ENCODE measurements at regions not wholly inside any gene's neighbourhood (a gene's known extent, or its start where the extent isn't known, plus 50 kb on each side); places are given as distances from the start of the nearest gene placed in this dataset.
"Not testable (repeated sequence)": the region's sequence is repeated elsewhere in the genome, so short reads cannot be mapped to it uniquely, and the experiment has no call there.

DNA sequence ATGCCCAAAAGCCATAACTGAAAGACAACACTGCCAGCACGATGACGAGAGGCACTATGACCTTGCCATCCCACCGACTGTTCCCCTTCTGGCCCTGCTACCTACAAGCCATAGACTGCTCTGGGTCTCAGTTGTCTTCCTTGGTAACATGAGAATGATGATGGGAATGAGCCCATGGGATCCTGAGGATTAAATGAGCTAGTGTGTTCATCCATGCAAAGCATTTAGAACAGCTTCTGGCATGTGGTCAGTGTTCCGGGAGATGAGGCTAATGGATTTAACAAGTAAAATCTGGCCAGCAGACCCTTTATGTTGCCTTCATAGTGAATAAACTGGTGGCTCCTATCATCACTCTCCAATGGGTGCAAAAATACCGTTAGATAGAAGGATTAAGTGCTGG, 62.4 kb upstream of the WDR11 start:
- Histone ChIP-seq H3K27ac (replicated peaks in 1 of 4) (no peak overlapping the region), H3K9me3 (no peaks in the 10 kb centered on the region), H3K4me3 (no peak overlapping the region), H3K4me1 (no peaks in the 10 kb centered on the region), H3K36me3 (no peaks in the 10 kb centered on the region), H3K27me3 (no peaks in the 10 kb centered on the region)
- DNase-seq (ENCODE audit: extremely low spot score): no peak
- WGBS: 88% methylated on average over 5 of the region's 5 CpGs
- TF ChIP-seq EP300 (IDR thresholded peaks at IDR 0.05) (no peak), POLR2A (IDR thresholded peaks at IDR 0.05; ENCODE audit: low read depth) (no peak), POLR2AphosphoS5 (IDR thresholded peaks at IDR 0.05) (no peak)
- TF ChIP-seq, protein P1, sequence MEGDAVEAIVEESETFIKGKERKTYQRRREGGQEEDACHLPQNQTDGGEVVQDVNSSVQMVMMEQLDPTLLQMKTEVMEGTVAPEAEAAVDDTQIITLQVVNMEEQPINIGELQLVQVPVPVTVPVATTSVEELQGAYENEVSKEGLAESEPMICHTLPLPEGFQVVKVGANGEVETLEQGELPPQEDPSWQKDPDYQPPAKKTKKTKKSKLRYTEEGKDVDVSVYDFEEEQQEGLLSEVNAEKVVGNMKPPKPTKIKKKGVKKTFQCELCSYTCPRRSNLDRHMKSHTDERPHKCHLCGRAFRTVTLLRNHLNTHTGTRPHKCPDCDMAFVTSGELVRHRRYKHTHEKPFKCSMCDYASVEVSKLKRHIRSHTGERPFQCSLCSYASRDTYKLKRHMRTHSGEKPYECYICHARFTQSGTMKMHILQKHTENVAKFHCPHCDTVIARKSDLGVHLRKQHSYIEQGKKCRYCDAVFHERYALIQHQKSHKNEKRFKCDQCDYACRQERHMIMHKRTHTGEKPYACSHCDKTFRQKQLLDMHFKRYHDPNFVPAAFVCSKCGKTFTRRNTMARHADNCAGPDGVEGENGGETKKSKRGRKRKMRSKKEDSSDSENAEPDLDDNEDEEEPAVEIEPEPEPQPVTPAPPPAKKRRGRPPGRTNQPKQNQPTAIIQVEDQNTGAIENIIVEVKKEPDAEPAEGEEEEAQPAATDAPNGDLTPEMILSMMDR (IDR thresholded peaks at IDR 0.05): no peak
- intact Hi-C loops (cut with DNase I): no loop called here

DNA sequence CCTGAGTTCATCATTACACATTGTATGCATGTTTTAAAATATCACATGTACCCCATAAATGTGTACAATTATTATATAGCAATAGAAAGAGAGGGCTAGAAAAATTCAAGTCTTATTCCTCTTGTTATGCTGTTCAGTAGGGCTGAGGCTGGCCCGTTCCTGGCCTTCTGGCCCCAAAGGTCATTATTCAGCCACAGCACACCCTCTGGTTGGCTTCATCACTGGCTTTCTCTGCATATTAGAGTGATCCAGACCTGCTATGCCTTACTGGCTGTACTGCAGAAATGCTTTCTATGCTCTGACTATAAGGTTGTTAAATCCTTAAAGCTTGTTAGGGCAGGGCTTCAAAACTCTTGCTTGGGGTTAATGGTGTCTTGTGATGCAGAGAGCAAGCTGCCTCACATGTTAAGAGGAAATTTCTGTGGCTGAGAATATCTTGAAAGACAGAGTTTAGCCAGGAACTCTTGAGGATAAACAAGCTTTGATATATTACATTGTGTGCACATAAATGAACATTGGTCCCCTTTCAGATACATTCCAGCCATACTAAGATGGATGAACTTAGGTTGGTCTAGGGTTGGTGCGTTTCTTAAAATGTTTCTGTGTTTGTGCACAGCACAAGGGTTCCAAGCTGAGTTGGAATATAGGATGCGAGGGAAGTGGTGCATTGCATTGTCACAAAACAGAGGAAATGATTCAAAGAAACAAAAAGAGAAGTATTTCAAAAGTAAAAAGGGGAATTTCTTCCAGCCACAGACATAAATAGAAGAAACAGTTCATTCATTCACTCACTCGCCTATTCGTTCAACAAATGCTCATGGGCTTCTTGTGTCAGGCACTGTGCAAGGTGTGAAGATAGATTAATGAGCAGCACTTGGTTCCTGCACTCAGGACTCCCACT, 61.6 kb upstream of the WDR11 start:
- H3K27me3 ChIP-seq: no peaks in the 10 kb centered on the region
- WGBS: 52% methylated on average over 5 of the region's 5 CpGs
- H3K27ac ChIP-seq (replicated peaks in 1 of 4): no peak overlapping the region
- no peaks in the 10 kb centered on the region for H3K9me3 ChIP-seq
- no peaks in the 10 kb centered on the region for H3K4me1 ChIP-seq
- no peak overlapping the region for H3K4me3 ChIP-seq
- no peak for DNase-seq (ENCODE audit: extremely low spot score)
- H3K36me3 ChIP-seq: no peaks in the 10 kb centered on the region
- no peak for TF ChIP-seq POLR2AphosphoS5 (IDR thresholded peaks at IDR 0.05)
- no peak for TF ChIP-seq POLR2A (IDR thresholded peaks at IDR 0.05; ENCODE audit: low read depth)
- intact Hi-C loops (cut with DNase I): no loop called here

DNA sequence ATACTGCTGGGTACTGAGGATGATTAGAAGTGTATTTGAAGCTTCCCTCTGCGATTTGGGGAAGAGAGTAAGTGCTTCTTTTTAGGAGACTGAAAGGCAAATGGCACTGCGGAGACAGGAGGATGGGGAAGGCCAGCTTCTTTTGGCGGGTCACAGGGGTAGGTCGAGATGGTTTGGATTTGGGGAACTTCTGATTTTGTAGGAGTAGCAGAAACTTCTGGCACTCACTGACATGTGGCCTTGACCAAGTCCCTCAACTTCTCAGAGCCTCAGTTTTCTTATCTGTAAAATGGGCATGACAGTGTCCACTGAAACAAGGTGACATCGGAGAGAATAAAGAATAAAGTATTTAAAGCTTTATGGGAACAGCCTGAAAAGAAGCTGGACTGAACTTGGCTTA, 59.8 kb upstream of the WDR11 start:
- 79% methylated on average over 5 of the region's 5 CpGs for WGBS
- intact Hi-C loops (cut with DNase I): no loop called here
- H3K27me3 ChIP-seq: no peaks in the 10 kb centered on the region
- no peak overlapping the region for H3K27ac ChIP-seq (replicated peaks in 1 of 4)
- TF ChIP-seq POLR2AphosphoS5 (IDR thresholded peaks at IDR 0.05) (no peak), POLR2A (IDR thresholded peaks at IDR 0.05; ENCODE audit: low read depth) (no peak), EP300 (IDR thresholded peaks at IDR 0.05) (no peak)
- TF ChIP-seq, protein P1 (IDR thresholded peaks at IDR 0.05): no peak
- H3K36me3 ChIP-seq: no peaks in the 10 kb centered on the region
- H3K4me3 ChIP-seq: no peak overlapping the region
- DNase-seq (ENCODE audit: extremely low spot score): no peak
- H3K9me3 ChIP-seq: no peaks in the 10 kb centered on the region
- H3K4me1 ChIP-seq: no peaks in the 10 kb centered on the region

DNA sequence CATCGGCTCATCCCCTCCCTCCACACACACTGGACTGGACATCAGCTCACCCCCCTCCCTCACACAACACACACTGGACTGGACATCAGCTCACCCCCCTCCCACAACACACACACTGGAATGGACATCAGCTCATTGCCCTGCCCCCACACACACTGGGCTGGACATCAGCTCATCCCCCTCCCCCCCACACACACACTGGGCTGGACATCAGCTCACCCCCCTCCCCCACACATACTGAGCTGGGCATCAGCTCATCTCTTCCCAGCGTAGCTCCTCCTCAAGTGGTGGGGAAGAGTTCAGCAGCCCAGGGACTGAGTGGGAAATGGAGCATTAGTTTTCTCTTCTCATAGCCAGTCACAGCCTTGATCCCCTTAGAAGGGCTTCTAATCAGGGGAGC, 58.1 kb upstream of the WDR11 start:
- Histone ChIP-seq H3K9me3 (no peaks in the 10 kb centered on the region), H3K27me3 (no peaks in the 10 kb centered on the region), H3K36me3 (no peaks in the 10 kb centered on the region), H3K4me1 (no peaks in the 10 kb centered on the region), H3K4me3 (no peak overlapping the region), H3K27ac (replicated peaks in 1 of 4) (no peak overlapping the region)
- intact Hi-C loops (cut with DNase I): no loop called here
- no CpG with 5 or more reads among the region's 2 CpGs for WGBS
- no peak for TF ChIP-seq EP300 (IDR thresholded peaks at IDR 0.05)
- no peak for DNase-seq (ENCODE audit: extremely low spot score)

DNA sequence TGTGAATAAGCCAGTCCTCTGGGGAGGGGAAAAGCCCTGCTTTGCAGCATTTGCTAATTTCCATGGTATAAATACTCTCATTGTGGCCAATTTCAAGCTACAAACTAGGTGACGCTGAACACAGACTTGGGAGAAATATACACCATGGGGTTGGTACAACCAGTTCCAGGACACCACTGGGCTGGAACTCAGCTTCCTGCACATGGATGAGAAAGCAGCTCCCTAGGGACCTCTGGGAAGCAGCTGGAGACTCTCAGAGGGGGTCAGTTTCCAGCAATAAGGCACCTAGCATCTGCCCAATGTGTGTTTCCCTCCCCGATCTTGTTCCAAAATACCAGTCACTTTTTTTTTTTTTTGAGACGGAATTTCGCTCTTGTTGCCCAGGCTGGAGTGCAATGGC, 56.8 kb upstream of the WDR11 start:
- Histone ChIP-seq H3K4me3 (no peak overlapping the region), H3K9me3 (no peaks in the 10 kb centered on the region), H3K36me3 (no peaks in the 10 kb centered on the region), H3K4me1 (no peaks in the 10 kb centered on the region), H3K27me3 (no peaks in the 10 kb centered on the region), H3K27ac (replicated peaks in 1 of 4) (no peak overlapping the region)
- TF ChIP-seq EP300 (IDR thresholded peaks at IDR 0.05) (no peak), POLR2AphosphoS5 (IDR thresholded peaks at IDR 0.05) (no peak), POLR2A (IDR thresholded peaks at IDR 0.05; ENCODE audit: low read depth) (no peak)
- TF ChIP-seq, protein P1 (IDR thresholded peaks at IDR 0.05): no peak
- intact Hi-C loops (cut with DNase I): no loop called here
- DNase-seq (ENCODE audit: extremely low spot score): no peak
- WGBS: 81% methylated on average over 4 of the region's 4 CpGs

DNA sequence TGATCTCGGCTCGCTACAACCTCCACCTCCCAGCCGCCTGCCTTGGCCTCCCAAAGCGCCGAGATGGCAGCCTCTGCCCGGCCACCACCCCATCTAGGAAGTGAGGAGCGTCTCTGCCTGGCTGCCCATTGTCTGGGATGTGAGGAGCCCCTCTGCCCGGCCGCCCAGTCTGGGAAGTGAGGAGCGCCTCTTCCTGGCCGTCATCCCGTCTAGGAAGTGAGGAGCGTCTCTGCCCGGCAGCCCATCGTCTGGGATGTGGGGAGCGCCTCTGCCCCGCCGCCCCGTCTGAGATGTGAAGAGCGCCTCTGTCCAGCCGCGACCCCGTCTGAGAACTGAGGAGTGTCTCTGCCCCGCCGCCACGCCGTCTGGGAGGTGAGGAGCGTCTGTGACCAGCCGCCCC, 52.9 kb upstream of the WDR11 start:
- WGBS: no CpG with 5 or more reads among the region's 29 CpGs
- H3K4me1 ChIP-seq: not testable (repeated sequence)

More for the DNA sequence above, 52.9 kb upstream of the WDR11 start:
- H3K36me3 ChIP-seq; DNase-seq (ENCODE audit: extremely low spot score); H3K27ac ChIP-seq (replicated peaks in 1 of 4); H3K4me3 ChIP-seq; H3K27me3 ChIP-seq; intact Hi-C loops (cut with DNase I); H3K9me3 ChIP-seq: not testable (repeated sequence)

All from esophagus muscularis mucosa (tissue), 4 donors.